Transverse colon (tissue), 4 donors: ENCODE measurements at regions not wholly inside any gene's neighbourhood (a gene's known extent, or its start where the extent isn't known, plus 50 kb on each side); places are given as distances from the start of the nearest gene placed in this dataset.

Experiments used
- CTCF ChIP-seq, 5 experiments: fragments of 200-600 bp in 3 of 5; fragments of 450-650 bp in 2 of 5; sonication (generic) in 3 of 5; IDR thresholded peaks; 1 replicate in 2 of 5; 2 replicates in 3 of 5; pipeline ENCODE4 v1.5.1; 2016 to 2017; ENCODE audit warnings: antibody characterized with exemption in 5 of 5, inconsistent platforms in 3 of 5, mild to moderate bottlenecking in 2 of 5, moderate library complexity in 1 of 5
- EP300 ChIP-seq: sonication (generic); formaldehyde crosslinking; IDR thresholded peaks from one replicate; pipeline ENCODE4 v1.6.1; 2017; ENCODE audit warnings: antibody characterized with exemption, low read depth
- POLR2A ChIP-seq: fragments of 450-650 bp; IDR thresholded peaks from one replicate; pipeline ENCODE4 v1.6.1; 2016; ENCODE audit warnings: antibody characterized with exemption, mild to moderate bottlenecking, moderate library complexity
- POLR2AphosphoS5 ChIP-seq, 3 donors: sonication (generic); formaldehyde crosslinking; IDR thresholded peaks; one replicate each; pipeline ENCODE4 v1.6.1; 2016; ENCODE audit warnings: antibody characterized with exemption in 3 of 3

- TF ChIP-seq POLR2A (no peak), CTCF (IDR thresholded peaks at IDR 0.05) (no peak), POLR2AphosphoS5 (IDR thresholded peaks at IDR 0.05) (no peak), EP300 (no peak)
Measured at GRCh38 chr10:9045311-9045710, 990.8 kb downstream of the GATA3 start.
